ENCODE measurements at regions not wholly inside any gene's neighbourhood (a gene's known extent, or its start where the extent isn't known, plus 50 kb on each side); places are given as distances from the start of the nearest gene placed in this dataset.
A peak's percentile ranks its signal among the peaks of the same experiment; 100 is the strongest.

DNA sequence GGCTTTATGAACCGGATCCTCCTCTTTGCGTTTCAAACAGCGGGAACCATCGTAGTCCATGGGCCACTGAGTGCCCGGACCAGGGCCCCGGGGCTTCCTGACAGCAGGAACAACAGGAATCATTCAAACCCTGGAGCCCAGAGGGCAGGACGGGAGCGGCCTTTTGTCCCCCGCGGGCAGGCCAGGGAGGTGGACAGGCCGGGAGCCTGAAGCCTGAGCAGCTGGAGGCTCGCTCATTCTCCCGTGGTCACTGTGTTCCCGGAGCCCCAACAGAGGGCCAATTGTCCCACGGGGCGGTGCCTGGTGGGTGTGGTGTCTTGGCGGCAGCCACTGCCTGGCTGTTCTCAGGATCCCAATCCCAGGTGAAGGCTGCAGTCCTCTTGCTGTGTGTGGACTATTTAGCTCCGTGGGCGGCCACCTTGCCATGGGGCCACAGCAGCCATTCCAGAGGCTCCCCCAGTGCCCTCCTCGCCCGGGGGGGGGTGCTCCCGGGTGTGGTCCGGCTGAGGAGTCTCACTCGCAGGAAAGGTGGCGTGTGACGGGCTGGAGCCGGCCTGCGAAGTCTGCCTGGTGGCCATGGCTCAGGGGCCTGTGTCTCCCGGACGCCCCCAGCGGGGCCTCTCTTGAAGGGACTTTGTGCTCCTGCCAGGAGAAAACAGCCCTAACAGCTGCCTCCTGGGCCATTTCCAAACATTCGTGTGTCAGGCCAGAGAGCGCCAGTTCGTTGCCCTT lies 77.2 kb upstream of the BHLHE23 start:
- no peak for DNase-seq (ENCODE audit: low spot score)
- Histone ChIP-seq H4K8ac (ENCODE audit: low read depth, low read length) (no peak overlapping the region), H2AK5ac (ENCODE audit: low read depth, low read length) (no peak overlapping the region), H3K4me2 (ENCODE audit: insufficient read depth, low read length, poor library complexity, severe bottlenecking) (no peak overlapping the region), H2AFZ (ENCODE audit: low read length) (no peak overlapping the region), H2BK12ac (ENCODE audit: low read length) (no peak overlapping the region), H3K79me1 (ENCODE audit: low read depth, low read length) (peaks cover 7% of the 10 kb centered on the region), H4K91ac (ENCODE audit: low read depth, low read length, poor library complexity) (no peak overlapping the region), H3K18ac (ENCODE audit: low read length) (peak overlapping the region; percentile 20), H3K4me3 (ENCODE audit: low read length in 2 of 2) (no peak overlapping the region), H3K36me3 (replicated peaks in 1 of 2; ENCODE audit: control insufficient read depth in 2 of 2, insufficient read depth in 2 of 2, low read length in 2 of 2) (no peaks in the 10 kb centered on the region), H3K4me1 (ENCODE audit: control insufficient read depth in 2 of 2, insufficient read depth in 1 of 2, low read depth in 1 of 2, low read length in 2 of 2) (no peaks in the 10 kb centered on the region), H2BK15ac (ENCODE audit: low read length) (peak overlapping the region; percentile 12), H2BK5ac (ENCODE audit: low read length) (no peak overlapping the region), H3K27ac (replicated peaks; ENCODE audit: low read length) (no peak overlapping the region), H3K9ac (ENCODE audit: low read depth, low read length, poor library complexity) (no peak overlapping the region), H3K4ac (ENCODE audit: low read length) (no peak overlapping the region), H3K9me3 (replicated peaks in 1 of 2; ENCODE audit: control insufficient read depth in 2 of 2, insufficient read depth in 1 of 2, low read depth in 1 of 2, low read length in 2 of 2) (peaks cover 0 to 3% of the 10 kb centered on the region in 2 donors), H3K23ac (ENCODE audit: low read depth, low read length, poor library complexity) (no peak overlapping the region), H3K14ac (ENCODE audit: low read length) (no peak overlapping the region), H3K27me3 (ENCODE audit: control insufficient read depth in 3 of 3, insufficient read depth in 3 of 3, low read depth in 1 of 3, low read length in 3 of 3) (peaks cover 0 to 75% (median 0%) of the 10 kb centered on the region in 3 experiments), H2BK120ac (ENCODE audit: low read depth, low read length) (no peak overlapping the region)
- no CpG with 5 or more reads among the region's 34 CpGs for WGBS, 2 donors (ENCODE audit: extremely low coverage in 2 of 2, insufficient read length in 2 of 2, insufficient replicate concordance in 1 of 2)

DNA sequence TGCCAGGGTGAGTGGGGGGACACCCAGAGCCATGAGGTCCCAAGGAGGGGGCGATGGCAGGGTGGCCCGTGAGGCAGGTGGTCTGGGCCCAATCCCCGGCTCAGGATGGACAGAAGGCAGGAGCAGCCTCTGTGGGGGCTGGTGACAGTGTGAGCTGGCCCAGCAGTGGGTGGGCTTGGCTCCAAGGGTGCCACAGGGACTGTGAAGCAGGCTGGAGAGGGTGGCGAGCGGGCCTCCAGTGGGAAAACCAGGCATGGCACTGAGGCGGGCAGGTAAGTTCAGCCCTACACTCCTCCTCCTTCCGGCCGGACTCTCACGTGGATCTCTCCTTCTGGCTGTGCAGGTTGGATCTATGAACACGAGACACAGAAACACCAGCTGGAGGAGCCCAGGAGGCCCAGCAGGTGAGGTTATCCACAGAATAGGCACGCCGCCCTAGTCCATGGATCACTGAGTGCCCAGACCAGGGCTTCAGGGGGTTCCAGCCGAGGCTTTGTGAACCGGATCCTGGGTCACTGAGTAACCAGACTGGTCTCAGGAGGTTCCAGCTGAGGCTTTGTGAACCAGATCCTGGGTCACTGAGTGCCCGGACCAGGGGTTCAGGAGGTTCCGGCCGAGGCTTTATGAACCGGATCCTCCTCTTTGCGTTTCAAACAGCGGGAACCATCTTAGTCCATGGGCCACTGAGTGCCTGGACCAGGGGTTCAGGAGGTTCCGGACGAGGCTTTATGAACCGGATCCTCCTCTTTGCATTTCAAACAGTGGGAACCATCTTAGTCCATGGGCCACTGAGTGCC lies 76.4 kb upstream of the BHLHE23 start:
- peaks cover 0 to 3% of the 10 kb centered on the region in 2 donors for H3K9me3 ChIP-seq (replicated peaks in 1 of 2; ENCODE audit: control insufficient read depth in 2 of 2, insufficient read depth in 1 of 2, low read depth in 1 of 2, low read length in 2 of 2)
- DNase-seq (ENCODE audit: low spot score): no peak
- H3K27me3 ChIP-seq (ENCODE audit: control insufficient read depth in 3 of 3, insufficient read depth in 3 of 3, low read depth in 1 of 3, low read length in 3 of 3): peaks cover 0 to 66% (median 0%) of the 10 kb centered on the region in 3 experiments
- H3K14ac ChIP-seq (ENCODE audit: low read length): no peak overlapping the region
- H3K27ac ChIP-seq (replicated peaks; ENCODE audit: low read length): no peak overlapping the region
- H3K4me1 ChIP-seq (ENCODE audit: control insufficient read depth in 2 of 2, insufficient read depth in 1 of 2, low read depth in 1 of 2, low read length in 2 of 2): no peaks in the 10 kb centered on the region
- H2AFZ ChIP-seq (ENCODE audit: low read length): no peak overlapping the region
- no peaks in the 10 kb centered on the region for H3K36me3 ChIP-seq (replicated peaks in 1 of 2; ENCODE audit: control insufficient read depth in 2 of 2, insufficient read depth in 2 of 2, low read length in 2 of 2)
- H2AK5ac ChIP-seq (ENCODE audit: low read depth, low read length): no peak overlapping the region
- no peak overlapping the region for H3K9ac ChIP-seq (ENCODE audit: low read depth, low read length, poor library complexity)
- peak overlapping the region; percentile 75 for H3K23ac ChIP-seq (ENCODE audit: low read depth, low read length, poor library complexity)
- H2BK5ac ChIP-seq (ENCODE audit: low read length): no peak overlapping the region
- no CpG with 5 or more reads among the region's 23 CpGs for WGBS, 2 donors (ENCODE audit: extremely low coverage in 2 of 2, insufficient read length in 2 of 2, insufficient replicate concordance in 1 of 2)
- no peak overlapping the region for H3K4me2 ChIP-seq (ENCODE audit: insufficient read depth, low read length, poor library complexity, severe bottlenecking)
- H2BK12ac ChIP-seq (ENCODE audit: low read length): no peak overlapping the region
- peaks cover 7% of the 10 kb centered on the region for H3K79me1 ChIP-seq (ENCODE audit: low read depth, low read length)
- H3K4ac ChIP-seq (ENCODE audit: low read length): no peak overlapping the region
- no peak overlapping the region for H3K18ac ChIP-seq (ENCODE audit: low read length)
- H4K8ac ChIP-seq (ENCODE audit: low read depth, low read length): no peak overlapping the region
- H4K91ac ChIP-seq (ENCODE audit: low read depth, low read length, poor library complexity): no peak overlapping the region
- H2BK120ac ChIP-seq (ENCODE audit: low read depth, low read length): no peak overlapping the region
- H3K4me3 ChIP-seq (ENCODE audit: low read length in 2 of 2): no peak overlapping the region
- H2BK15ac ChIP-seq (ENCODE audit: low read length): no peak overlapping the region

DNA sequence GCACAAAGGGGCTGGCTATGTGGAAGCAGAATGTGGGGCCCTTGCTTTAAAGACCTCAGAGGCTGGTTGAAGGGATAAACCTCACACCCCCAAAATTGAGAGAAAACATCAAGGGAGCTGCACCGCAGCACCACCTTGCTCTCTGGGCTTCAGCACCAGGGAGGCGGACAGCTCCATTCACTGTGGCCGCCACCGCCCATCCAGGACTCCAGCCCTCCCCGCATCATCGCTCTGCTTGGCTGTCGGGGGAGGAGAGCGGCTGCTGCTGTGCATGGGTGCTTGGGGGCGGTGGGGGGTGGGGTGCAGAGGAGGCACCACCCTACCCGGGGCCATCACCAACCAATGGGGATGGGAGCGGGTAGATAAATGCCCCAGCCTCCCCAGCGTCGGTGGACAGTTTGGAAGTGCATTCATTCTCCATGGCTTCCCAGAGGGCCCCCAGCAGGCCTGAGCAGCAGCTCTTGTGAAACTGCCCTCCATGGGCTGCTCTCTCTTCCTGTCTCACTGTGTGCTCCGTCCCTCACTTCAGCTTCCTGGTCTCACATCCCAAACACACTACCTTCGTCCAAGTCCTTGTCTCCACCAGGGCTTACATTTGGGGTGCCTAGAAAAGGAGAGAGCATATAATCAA lies 75.7 kb upstream of the BHLHE23 start:
- H3K4ac ChIP-seq (ENCODE audit: low read length): no peak overlapping the region
- no peak overlapping the region for H2BK12ac ChIP-seq (ENCODE audit: low read length)
- H3K14ac ChIP-seq (ENCODE audit: low read length): no peak overlapping the region
- H3K27me3 ChIP-seq (ENCODE audit: control insufficient read depth in 3 of 3, insufficient read depth in 3 of 3, low read depth in 1 of 3, low read length in 3 of 3): peaks cover 0 to 59% (median 0%) of the 10 kb centered on the region in 3 experiments
- no peak overlapping the region for H2BK5ac ChIP-seq (ENCODE audit: low read length)
- peaks cover 5% of the 10 kb centered on the region for H3K79me1 ChIP-seq (ENCODE audit: low read depth, low read length)
- no peaks in the 10 kb centered on the region for H3K4me1 ChIP-seq (ENCODE audit: control insufficient read depth in 2 of 2, insufficient read depth in 1 of 2, low read depth in 1 of 2, low read length in 2 of 2)
- H3K4me2 ChIP-seq (ENCODE audit: insufficient read depth, low read length, poor library complexity, severe bottlenecking): no peak overlapping the region
- WGBS, 2 donors (ENCODE audit: extremely low coverage in 2 of 2, insufficient read length in 2 of 2, insufficient replicate concordance in 1 of 2): no CpG with 5 or more reads among the region's 15 CpGs
- H2BK120ac ChIP-seq (ENCODE audit: low read depth, low read length): no peak overlapping the region
- no peak overlapping the region for H3K23ac ChIP-seq (ENCODE audit: low read depth, low read length, poor library complexity)
- H3K36me3 ChIP-seq (replicated peaks in 1 of 2; ENCODE audit: control insufficient read depth in 2 of 2, insufficient read depth in 2 of 2, low read length in 2 of 2): no peaks in the 10 kb centered on the region
- no peak overlapping the region for H2AFZ ChIP-seq (ENCODE audit: low read length)
- H3K27ac ChIP-seq (replicated peaks; ENCODE audit: low read length): no peak overlapping the region
- H4K91ac ChIP-seq (ENCODE audit: low read depth, low read length, poor library complexity): no peak overlapping the region
- no peak overlapping the region for H2BK15ac ChIP-seq (ENCODE audit: low read length)
- peak overlapping the region in 1 of 2 donors; percentile 29 for H3K4me3 ChIP-seq (ENCODE audit: low read length in 2 of 2)
- H3K9ac ChIP-seq (ENCODE audit: low read depth, low read length, poor library complexity): no peak overlapping the region
- H3K18ac ChIP-seq (ENCODE audit: low read length): no peak overlapping the region
- H4K8ac ChIP-seq (ENCODE audit: low read depth, low read length): no peak overlapping the region
- no peak overlapping the region for H2AK5ac ChIP-seq (ENCODE audit: low read depth, low read length)
- peaks cover 0 to 3% of the 10 kb centered on the region in 2 donors for H3K9me3 ChIP-seq (replicated peaks in 1 of 2; ENCODE audit: control insufficient read depth in 2 of 2, insufficient read depth in 1 of 2, low read depth in 1 of 2, low read length in 2 of 2)
- peak; percentile 61 for DNase-seq (ENCODE audit: low spot score)

GRCh38 chr20:63081831-63082230 lies 75.1 kb upstream of the BHLHE23 start:
- Histone ChIP-seq H3K9me3 (replicated peaks in 1 of 2; ENCODE audit: control insufficient read depth in 2 of 2, insufficient read depth in 1 of 2, low read depth in 1 of 2, low read length in 2 of 2) (peaks cover 0 to 3% of the 10 kb centered on the region in 2 donors), H3K36me3 (replicated peaks in 1 of 2; ENCODE audit: control insufficient read depth in 2 of 2, insufficient read depth in 2 of 2, low read length in 2 of 2) (no peaks in the 10 kb centered on the region), H2BK5ac (ENCODE audit: low read length) (no peak overlapping the region), H4K91ac (ENCODE audit: low read depth, low read length, poor library complexity) (no peak overlapping the region), H2BK12ac (ENCODE audit: low read length) (no peak overlapping the region), H3K27ac (replicated peaks; ENCODE audit: low read length) (no peak overlapping the region), H3K4me3 (ENCODE audit: low read length in 2 of 2) (no peak overlapping the region), H3K4me1 (ENCODE audit: control insufficient read depth in 2 of 2, insufficient read depth in 1 of 2, low read depth in 1 of 2, low read length in 2 of 2) (no peaks in the 10 kb centered on the region), H3K79me1 (ENCODE audit: low read depth, low read length) (peaks cover 4% of the 10 kb centered on the region), H3K14ac (ENCODE audit: low read length) (no peak overlapping the region), H3K9ac (ENCODE audit: low read depth, low read length, poor library complexity) (no peak overlapping the region), H3K18ac (ENCODE audit: low read length) (no peak overlapping the region), H3K27me3 (ENCODE audit: control insufficient read depth in 3 of 3, insufficient read depth in 3 of 3, low read depth in 1 of 3, low read length in 3 of 3) (peaks cover 0 to 53% (median 0%) of the 10 kb centered on the region in 3 experiments), H2AK5ac (ENCODE audit: low read depth, low read length) (no peak overlapping the region), H4K8ac (ENCODE audit: low read depth, low read length) (no peak overlapping the region), H3K4ac (ENCODE audit: low read length) (no peak overlapping the region), H3K23ac (ENCODE audit: low read depth, low read length, poor library complexity) (no peak overlapping the region), H2BK15ac (ENCODE audit: low read length) (no peak overlapping the region), H2AFZ (ENCODE audit: low read length) (no peak overlapping the region), H3K4me2 (ENCODE audit: insufficient read depth, low read length, poor library complexity, severe bottlenecking) (no peak overlapping the region), H2BK120ac (ENCODE audit: low read depth, low read length) (no peak overlapping the region)
- WGBS, 2 donors (ENCODE audit: extremely low coverage in 2 of 2, insufficient read length in 2 of 2, insufficient replicate concordance in 1 of 2): no CpG with 5 or more reads among the region's 10 CpGs
- no peak for DNase-seq (ENCODE audit: low spot score)

Measured in neuronal stem cell (in vitro differentiated cells).